RKO (cell line): ENCODE measurements at regions not wholly inside any gene's neighbourhood (a gene's known extent, or its start where the extent isn't known, plus 50 kb on each side); places are given as distances from the start of the nearest gene placed in this dataset.
"Not testable (repeated sequence)": the region's sequence is repeated elsewhere in the genome, so short reads cannot be mapped to it uniquely, and the experiment has no call there.

Source experiments
- DNase-seq: peaks from one replicate; pipeline ENCODE4 v3.0.0-alpha.2; 2016; ENCODE audit warnings: low spot score

DNA sequence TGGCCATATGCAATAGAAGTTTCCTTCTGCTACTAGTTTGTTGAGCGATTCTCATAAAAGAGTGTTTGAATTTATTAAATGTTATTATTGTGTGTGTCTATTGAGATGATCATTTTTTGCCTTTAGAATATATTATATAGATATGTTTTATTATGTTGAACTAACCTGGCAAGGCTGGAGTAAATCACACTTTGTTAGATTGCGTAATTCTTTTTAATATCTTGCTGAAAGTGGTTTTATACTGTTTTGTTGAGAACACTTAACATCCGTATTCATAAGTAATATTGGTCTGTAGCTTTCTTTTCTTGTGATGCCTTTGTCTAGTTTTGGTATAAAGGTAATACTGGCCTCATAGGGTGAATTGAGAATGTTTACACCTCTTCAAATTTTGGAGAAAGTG is 574.3 kb upstream of the PCDH20 start:
- no peak for DNase-seq

DNA sequence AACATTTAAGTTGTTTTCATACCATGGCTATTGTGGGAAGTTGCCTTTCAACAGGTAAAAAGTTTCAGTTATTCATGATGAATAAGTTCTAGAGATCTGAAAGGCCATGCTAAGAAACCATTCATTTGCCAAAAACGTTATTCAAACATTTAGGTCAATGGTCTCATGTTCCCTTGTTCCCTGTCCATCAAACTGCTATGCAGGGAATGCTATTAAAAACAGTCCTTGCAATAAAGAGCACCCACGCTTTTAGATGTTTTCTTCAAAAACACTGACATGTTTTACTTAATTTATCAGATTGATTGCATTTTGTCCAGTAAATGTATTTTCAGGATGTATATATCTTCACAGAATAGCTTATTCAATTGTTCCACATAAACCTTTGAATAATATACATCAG is 573.2 kb upstream of the PCDH20 start:
- no peak for DNase-seq

DNA sequence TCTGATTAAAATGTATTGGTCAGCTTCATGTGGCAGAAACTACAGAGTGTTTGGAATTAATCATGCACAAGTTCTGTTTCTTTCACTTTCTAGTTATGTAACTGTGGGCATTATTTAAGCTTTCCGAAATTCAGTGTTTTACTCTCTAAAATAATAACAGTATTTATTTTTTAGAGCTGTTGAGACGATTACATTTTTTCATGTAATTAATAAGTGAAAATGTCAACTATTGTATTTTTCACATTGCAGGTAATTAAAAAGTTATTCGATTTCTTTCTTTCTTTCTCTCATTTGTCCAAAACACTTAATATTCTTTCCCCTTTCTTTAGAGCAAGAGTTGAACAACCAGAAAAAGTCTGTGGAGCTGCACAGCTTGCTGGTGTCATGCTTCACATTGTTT is 559.4 kb upstream of the PCDH20 start:
- no peak for DNase-seq

DNA sequence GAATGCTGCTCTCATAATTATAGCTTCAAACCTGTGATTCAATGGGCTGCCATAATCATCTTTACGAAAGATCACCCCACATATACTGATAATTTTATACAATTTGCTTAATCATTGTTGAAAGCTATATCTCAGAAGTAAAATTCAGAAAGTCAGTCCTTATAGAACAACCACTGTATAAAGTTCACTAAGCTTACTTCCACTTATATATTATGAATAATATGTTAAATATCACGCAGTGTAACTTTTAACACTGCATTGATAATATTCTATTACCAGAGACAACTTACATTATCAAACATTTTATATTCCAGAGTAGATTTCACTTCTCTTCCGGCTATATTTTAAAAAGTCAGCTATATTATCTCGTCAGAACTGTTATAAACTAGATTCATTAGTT is 550.1 kb upstream of the PCDH20 start:
- DNase-seq: no peak

DNA sequence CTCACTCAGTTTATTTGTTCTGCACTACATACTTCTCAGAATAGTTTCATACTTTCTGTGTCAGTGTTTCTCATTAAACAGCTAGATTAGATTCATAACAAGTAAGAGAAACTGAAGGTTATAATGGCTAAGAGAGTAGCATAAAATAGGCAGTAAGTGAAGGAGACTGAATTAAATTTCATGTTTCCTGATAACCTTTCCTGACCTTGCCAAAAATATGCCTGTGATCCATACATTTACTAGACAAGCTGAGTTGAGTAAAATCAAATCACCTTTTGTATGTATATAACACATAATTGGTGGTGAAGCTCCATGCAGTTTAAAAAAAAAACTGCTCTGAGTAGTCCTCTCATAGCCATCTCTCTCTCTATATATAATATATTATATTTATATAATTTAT is 545.3 kb upstream of the PCDH20 start:
- DNase-seq: no peak

DNA sequence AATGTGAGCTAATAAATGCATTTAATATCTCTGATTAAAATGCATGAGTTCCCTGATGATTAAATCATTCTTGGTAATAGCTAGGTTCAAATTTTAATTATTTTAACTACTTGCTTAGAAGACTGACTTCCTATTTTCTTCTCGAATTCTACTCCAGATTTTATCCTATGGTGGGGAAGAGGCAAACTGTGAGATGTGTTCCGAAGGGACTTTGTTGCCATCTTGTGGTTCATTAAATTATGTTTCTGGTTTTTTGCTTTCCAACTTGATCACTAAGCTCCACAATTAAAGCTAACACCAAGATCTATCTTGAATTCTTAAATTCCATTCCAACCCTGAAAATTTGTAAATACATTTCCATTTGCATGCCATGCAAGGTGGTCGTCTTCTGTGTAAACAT is 538.4 kb upstream of the PCDH20 start:
- peak; percentile 68 for DNase-seq

DNA sequence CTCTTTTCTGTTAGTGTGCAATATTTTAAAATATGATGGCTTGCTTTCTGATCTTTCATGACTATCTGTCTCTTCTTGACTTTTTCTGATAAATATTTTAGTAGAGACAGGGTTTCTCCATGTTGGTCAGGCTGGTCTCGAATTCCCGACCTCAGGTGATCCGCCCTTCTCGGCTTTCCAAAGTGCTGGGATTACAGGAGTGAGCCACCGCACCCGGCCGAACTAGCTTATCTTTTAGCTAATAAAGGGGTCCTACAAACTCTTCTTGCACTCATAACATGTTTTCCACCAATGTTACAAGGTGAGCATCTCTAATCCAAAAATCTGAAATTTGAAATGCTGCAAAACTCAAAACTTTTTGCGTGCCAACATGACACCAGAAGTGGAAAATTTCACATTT is 535.2 kb upstream of the PCDH20 start:
- DNase-seq: no peak

DNA sequence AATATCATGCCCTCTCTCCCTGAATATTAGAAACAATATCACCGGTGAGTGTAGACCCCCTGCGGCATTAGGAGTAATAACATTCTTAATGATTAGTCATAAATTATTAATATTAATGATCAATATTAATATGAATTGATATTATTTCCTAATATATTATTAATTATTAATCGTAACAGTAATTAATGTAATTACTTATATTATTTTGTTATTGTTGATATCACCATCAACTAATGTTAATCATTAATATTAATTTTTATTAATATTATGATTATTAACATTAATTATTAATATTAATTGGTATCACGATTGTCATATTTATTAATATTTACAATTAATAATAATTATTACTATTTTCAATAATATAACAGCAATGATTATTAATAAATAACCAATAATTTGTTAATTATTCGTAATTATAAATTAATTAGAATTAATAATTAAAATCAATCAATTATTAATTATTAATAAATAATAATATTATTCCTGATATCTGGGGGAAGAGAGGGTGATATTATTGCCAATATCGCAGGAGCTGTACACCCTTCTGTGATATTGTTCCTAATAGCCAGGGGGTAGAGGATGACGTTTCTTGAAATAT is 528.8 kb upstream of the PCDH20 start:
- DNase-seq: no peak

DNA sequence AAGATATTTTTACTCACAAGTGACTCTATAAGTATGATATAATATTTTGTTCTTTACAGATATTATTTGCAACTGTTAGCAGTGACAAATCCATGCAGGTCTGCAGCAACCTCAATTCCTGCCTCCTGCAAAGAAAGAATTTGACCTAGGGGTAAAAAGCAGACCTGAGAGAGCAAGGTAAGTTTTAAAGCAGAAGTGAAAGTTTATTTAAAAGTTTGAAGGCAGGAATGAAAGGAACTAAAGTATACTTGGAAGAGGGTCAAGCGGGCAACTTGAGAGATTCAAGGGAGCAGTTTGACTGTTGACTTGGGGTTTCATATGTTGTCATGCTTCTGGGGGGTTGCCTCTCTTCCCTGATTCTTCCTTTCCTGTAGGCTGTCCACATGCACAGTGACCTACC is 520.1 kb upstream of the PCDH20 start:
- no peak for DNase-seq

DNA sequence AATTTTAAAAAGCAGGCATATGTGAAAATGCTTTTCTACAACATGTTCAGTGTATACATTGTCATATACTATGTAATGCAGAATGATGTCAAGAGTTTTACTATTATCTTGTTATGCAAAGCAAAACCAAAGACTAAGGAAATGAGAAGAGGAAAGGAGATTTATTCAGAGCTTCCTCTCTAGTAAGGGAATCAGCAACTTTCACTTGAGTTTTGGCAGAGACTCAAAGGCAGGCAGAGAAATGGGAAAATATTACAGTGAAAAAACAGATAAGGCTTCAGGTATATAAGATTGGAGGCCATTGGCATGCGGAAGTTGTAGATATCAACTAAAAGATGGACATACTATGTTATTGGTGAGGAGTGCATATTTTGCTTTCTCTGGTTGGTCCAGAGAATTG is 512.0 kb upstream of the PCDH20 start:
- DNase-seq: no peak

DNA sequence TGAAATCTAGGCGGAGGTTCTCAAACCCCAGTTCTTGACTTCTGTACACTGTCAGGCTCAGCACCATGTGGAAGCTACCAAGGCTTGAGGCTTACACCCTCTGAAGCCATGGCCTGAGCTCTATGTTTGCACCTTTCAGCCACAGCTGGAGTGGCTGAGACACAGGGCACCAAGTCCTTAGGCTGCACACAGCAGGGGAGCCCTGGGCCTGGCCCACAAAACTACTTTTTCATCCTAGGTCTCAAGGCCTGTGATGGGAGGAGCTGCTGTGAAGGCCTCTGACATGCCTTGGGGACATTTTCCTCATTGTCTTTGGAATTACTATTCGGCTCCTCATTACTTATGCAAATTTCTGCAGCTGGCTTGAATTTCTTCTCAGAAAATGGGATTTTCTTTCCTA is 503.2 kb upstream of the PCDH20 start:
- no peak for DNase-seq

DNA sequence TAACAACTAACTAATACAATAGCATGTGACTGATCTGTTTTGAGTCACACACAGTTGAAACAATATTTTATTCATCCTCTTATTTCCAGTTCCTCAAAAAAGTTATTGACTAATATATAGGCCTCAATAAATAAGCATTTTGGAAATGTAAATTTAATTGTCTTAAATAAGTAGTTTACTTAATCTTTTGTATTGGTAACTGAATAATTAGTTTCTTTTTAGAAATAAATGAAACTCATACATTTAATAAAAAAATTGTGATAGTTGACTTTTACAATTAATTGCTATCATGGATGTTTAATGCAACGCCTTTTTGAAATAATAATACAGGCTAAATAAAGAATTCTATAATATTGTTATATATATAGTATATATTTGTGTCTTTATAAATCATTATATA is 500.8 kb upstream of the PCDH20 start:
- DNase-seq: no peak

DNA sequence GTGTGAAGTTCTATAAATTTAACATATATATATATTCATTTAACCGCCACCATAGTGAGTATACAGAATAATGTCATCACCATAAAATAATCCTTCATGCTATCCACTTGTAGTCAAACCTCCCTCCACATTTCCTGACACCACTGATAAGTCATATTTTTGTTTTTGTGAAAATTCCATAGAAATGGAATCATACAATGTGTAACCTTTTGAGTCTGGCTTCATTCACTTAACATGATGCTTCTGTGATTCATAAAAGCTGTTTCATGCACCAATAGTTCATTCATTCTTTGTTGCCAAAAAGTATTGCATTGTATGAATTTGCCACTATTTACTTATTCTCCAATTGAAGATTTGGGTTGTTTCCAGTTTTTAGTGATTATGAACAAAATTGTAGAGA is 497.5 kb upstream of the PCDH20 start:
- DNase-seq: peak; percentile 68

DNA sequence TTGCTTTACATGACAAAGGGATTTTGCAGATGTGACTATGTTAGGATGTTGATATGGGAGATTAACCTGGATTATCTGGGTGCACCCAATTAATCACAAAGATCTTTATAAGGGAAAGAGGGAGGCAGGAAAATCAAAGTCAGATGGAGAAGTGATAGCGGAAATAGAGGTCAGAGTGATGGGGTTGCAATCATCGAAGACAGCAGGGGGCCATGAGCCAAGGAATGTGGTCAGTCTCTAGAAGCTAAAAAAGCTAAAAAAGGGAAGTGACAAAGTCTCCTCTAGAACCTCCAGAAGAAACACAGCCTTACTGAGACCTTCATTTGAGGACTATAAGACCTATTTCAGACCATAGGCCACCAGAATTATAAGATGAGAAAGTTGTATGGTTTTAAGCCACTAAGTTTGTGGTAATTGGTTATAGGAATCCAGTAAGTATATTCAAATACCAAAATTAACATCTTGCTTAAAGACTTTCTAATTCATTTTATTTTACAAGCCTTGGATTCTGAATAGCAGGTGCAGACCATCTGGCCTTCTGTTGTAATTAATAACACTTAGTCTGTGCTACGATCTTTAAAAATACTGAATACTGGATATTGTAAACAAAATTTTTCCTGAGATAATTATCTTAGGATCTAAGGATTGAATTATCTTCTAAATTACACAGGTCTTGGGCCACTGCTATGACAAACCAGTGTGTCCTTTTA is 493.4 kb upstream of the PCDH20 start:
- no peak for DNase-seq

DNA sequence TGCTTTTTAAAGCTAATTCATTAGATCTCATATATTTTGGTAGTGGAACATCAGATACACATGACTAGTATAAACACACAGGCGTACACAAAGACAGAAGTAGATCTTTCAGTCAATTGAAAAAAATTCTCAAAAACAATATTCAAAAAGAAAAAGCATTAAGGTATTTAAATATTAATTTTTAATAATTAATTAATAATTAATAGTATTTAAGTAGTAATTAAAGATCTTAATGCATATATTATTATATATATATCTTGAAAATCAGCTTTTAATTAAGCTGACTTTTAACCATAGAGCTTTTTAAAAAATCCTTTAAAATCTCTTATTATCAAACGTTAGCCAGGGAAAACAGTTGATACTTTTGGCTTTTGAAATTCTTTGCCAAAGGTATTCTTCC is 489.4 kb upstream of the PCDH20 start:
- no peak for DNase-seq

DNA sequence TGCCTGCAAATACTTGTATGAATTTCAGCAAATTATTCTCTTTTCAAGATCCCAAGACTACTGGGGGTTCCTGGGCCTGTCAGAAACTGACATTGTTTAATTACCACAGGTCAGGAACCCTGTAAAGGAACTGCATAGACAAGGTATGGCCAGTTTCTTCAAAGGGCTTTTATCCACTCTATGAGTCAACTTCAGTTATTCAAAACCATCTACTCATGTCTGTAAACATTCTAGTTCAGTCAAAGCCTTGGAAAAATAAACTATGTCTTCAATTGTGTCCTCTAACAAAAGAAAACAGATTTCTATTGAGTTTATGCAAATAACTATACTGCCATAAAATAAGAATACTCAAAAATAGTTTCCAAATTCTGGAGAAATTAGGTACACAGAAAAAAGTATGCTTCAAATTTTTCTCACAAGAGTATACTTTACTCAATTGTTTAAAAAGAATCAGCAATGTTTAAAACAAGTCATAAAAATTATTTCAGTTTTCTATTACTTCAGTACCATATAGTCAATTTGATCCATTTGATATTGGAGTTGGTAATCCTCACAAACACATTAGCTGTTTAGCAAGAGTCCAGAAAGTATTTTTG is 486.4 kb upstream of the PCDH20 start:
- DNase-seq: no peak

DNA sequence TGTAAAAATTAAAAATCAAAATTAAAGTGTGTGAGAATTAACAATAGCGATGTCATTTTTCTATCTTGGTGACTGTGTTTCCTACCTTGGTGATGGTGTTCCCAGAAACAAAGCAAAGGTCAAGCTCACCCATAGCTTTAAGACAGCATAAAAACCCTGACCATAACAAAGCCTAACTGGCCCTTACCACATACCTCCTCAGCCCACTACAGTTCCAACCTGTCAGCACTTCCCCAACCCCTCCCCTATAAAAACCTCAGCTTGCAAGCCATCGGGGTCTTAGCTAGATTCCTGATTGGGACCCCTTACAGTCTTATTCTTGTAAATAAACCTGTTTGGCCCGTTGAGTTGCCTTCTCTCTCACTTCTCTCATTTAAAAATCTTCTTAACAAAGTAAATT is 484.4 kb upstream of the PCDH20 start:
- no peak for DNase-seq

DNA sequence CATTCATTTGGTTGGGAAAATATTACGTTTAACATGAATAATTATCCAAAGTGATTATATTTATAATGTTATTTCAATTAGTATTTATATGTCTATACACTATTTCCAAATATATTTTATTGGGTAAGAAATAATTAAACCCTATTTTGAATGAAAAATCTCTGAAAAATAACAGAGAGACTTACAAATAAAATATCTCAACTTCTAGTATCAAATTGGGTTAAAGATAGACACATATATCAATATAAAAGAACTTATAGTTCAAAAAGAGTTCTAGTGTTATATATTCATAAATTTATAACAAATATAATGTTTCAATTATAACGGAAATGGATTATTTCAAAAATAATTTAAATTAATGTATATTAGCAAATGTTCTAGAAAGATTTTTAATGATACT is 482.6 kb upstream of the PCDH20 start:
- no peak for DNase-seq

DNA sequence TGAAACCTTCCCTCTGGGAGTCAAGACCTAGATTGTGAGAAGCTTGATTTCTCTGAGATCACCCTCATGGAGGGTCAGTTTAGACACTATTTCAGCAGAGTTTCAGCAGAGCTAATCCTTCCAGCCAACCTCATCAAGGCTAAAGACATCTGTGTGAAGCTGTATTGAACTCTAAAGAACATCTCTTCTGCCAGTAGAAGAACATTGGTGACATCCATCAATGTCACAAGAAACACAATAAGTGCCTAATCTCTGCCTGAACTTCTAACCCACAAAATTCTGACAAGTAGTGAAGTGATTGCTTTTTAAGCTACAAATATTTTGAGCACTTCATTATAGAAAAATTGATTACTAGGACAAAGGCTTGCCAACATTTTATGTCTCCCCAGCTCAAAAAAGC is 475.8 kb upstream of the PCDH20 start:
- no peak for DNase-seq

DNA sequence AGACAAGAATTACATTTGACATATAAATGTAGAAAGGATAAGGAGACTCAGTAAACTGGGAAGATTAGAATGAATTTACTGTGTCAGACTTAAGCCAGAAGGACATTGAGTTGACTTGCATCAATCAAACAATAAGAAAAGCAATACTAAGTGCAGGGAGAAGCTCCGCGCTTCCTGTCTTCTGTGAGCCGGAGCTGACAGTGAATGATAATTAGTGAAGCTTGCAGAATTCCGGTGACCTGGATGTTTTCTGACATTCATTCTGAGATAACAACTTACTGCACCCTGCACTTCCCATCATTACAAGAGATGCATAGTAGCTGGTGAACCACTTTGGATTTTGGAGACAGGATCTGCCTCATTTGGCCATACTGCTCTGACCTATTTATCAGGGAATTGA is 469.2 kb upstream of the PCDH20 start:
- no peak for DNase-seq

DNA sequence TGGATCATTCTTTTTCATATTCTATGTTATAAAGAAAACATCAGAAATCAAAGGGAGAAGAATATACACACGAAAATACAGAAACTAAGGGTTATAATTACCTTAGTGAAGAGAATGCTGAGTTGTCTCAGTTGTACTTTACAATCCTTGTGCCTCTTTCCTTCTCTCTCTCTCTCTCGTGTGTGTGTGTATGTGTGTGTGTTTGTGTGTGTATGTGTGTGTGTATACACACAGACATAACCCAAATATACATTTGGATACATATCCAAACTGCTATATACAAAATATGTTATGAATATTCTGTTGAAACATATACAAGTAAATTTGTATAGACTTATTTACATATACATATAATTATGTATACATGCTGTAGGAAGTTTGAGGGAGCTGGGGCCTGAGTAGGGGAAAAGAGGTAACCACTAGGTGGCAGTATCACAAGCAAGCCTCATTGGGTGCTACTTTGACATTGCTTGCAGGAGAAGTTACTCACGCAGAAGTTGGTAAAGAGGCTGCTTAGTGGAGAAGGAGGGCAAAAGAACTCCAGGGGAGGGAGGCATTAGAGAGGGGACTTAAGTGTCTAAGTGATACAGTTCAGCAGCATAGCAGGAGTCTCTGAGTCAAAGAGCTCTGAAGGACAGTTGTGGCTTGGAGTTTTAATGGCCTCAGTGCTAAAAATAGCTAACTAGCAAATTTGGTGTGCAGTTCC is 465.1 kb upstream of the PCDH20 start:
- DNase-seq: peak; percentile 48

DNA sequence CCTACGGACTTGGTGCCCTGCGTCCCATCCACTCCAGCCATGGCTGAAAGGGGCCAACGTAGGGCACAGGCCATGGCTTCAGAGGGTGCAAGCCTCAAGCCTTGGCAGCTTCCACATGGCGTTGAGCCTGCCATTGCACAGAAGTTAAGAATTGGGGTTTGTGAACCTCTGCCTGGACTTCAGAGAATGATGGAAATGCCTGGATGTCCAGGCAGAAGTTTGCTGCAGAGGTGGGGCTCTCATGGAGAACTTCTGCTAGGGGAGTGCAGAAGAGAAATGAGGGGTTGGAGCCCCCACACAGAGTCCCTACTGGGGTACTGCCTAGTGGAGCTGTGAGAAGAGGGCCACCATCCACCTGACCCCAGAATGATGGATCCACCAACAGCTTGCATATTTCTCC is 462.9 kb upstream of the PCDH20 start:
- DNase-seq: not testable (repeated sequence)

DNA sequence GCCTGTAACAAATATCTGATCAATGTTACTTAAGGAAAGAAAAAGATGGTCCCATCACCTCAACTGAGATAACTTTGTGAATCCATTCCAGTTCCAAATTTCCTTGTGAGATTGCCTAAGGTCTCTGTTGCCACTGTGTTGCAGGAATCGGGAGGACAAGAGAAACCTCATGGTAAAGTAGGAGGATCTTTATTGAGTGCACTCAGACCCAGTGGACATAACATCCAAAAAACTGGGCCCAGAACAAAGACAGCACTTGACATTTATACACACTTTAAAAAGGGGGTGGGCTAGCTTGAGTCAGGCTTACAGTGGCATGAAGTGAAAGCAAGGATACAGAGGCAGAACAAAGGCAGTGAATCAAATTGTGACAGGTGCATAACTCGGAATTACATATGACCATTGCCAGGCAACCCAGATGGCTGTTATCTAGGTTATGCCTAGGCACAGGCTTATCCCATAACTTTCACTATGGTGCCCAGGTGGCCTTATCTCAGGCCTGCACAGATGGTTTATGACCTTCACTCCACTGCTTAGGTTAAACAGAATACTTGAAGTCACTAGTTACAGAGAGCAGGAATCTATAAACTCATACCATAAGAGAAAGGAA is 459.4 kb upstream of the PCDH20 start:
- no peak for DNase-seq
